ENCODE measurements at regions not wholly inside any gene's neighbourhood (a gene's known extent, or its start where the extent isn't known, plus 50 kb on each side); places are given as distances from the start of the nearest gene placed in this dataset.

DNA sequence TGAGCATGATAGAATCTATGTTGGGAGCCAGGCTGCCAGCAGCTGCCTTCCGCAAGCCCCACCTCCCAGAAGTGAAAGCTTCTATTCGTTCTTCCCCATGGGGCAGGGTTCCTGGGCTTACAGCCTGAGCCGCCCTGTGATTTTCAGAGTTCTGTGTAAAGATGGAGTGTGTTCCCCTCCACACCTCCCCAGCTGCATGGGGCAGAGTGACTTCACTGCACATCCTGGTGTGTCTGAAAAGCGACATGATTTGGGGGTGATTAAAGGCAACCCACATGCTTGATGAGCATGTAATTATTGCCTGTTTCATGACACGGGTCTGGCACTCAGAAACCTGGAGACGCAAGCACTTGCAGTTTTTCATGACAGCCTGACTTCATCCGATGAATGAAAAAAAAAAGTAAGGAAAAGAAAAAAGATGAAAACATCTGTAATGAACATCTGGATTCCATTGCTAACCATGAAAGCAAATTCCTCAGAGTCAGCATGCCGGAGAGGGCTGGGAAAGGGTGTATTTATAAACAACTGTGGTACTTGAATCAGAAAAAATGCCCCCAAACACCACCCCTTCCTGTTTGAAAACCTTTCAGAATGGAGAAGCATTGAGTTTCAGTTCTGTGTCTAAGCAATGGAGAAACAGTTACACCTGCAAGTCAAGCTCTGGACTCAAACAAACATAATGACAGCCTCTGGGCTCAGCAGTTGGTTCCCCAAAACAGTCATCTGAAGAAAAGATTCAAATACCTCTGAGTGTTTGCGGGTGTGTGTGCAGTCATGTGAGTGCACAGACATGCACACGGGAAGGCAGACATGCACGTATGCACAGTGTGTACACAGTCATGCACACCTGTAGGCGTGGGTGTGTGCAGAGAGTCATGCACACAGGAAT lies 266.0 kb downstream of the ENGASE start:
- no peak for DNase-seq

DNA sequence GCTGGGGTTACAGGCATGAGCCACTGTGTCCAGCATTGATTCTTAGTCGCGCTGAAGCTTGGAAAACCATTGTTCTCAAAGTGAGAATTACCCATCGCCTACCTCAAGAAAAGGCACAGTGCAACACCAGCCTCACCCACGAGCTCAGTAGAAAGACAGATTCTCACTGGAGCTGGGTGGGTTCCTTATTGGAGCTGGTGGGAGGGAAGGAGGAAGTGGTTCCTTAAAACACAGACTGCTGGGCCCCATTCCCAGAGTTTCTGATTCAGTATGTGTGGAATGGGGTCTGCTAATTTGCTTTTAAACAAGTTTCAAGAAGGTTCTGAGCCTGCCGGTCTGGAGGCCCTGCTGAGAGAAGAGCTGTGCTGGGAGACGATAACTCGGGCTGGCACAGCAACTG lies 264.7 kb downstream of the ENGASE start:
- DNase-seq: no peak

DNA sequence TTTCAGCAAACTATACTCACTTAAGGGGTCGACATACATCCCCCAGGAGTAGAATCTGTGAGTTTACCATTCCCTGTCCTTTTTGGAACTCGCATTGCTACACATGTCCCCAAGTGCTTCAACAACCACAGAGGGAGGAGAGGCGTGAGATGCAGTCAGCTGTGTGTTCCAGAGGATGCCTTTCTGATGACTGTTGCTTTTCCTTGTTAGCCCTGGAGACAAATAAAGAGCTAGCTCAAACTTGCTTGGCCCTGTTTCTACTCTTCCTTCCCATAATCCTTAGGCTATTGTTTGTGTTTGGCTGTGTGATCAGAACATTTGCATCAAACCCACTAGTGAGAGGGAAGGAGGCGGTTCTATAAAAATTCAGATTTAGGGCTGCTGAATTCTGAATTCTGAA lies 264.0 kb downstream of the ENGASE start:
- no peak for DNase-seq

DNA sequence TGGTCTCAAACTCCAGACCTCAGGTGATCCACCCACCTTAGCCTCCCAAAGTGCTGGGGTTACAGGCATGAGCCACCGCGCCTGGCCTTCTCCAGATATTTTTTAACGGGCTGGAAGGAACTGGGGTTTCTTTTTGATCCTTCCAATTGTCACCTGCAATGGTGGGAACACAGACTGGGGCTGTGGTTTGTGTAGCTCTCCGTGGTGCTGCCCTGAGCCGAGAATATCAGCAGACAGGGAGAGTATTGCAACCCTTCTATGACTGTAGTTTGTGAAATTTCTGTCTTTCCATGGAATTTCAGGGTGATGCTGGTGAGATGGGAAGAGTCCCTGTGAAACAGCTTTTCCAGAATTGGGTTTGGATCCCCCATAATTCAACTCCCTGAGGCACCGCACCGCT lies 263.5 kb downstream of the ENGASE start:
- DNase-seq: no peak

DNA sequence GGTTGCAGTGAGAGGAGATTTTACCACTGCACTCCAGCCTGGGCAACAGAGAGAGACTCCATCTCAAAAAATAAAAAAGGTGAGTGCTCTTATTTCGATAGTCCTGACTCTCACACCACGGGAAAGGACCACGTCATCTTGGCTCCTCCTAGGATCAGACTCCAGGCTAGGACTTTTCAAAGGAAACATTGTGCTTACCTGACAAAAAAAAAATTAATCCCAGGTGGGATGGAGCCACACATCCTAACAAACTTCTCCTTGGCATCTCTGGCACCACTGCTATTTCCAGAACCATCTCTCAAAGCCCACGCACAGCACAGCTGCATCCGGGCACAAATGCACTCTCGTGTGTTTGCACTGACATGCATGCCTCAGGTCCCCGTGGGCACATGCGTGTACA lies 262.4 kb downstream of the ENGASE start:
- DNase-seq: no peak

DNA sequence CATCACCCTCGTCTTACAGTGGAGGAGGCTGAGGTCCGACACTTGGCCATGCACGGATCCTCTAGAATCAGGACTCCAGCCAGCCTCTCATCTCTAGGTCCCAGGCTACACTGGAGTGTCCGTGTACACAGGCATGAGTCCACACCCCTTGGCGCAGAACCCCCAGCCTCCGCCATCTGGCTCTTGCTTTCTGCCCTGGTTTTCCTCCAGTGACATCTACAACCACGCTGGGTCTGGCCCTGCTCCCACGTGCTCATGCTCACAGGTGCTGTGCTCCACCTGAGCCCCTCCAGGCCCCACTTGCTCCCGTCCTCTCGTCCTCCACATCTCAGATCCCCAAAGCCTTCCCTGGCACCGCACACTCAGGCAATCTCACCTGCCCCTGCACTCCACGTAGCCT lies 260.8 kb downstream of the ENGASE start:
- DNase-seq: no peak

DNA sequence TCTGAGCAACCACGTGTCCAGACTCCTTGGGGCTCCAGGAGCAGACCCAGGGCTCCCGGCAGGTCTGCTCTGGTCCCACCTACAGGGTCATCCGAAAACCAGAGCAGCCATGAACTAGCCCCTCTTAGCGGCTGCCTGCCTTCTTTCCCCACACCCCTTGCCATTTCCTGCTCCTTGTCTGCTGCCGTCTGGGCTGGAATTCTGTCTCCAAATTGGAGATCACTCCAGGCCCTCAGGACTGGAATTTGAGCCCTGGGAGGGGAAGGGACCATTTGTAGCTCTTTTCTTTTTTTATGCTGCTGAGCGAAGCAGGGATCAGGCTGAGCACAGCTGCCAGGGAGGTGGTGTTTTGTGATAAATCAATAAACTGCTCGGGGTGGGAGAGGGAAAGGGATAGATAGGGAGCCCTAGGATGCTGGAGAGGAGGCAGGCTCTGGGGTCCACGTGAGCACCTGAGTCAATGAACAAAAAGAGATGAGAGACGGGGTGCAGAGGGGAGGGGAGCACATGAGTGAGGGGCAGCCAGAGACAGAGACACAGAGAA lies 257.5 kb downstream of the ENGASE start:
- DNase-seq: peak; percentile 59

DNA sequence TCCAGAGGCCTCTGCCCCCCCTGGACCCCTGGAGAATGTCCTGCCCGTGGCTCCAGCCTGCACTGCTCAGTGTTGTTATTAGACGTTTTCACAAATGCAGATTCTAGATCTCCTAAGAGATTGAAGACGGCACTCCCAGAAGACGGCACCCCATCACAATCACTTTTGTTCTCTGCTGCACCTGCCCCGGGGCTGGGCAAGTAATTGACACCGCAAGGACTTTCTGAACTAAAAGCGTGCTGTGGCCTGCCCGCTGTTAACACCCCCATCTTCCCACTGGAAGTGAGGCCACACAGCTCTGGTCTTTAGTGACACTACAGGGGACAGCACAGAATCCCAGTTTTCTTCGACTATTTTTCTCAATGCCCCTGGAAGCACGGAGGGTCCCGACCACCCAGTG lies 256.9 kb downstream of the ENGASE start:
- peak; percentile 19 for DNase-seq

DNA sequence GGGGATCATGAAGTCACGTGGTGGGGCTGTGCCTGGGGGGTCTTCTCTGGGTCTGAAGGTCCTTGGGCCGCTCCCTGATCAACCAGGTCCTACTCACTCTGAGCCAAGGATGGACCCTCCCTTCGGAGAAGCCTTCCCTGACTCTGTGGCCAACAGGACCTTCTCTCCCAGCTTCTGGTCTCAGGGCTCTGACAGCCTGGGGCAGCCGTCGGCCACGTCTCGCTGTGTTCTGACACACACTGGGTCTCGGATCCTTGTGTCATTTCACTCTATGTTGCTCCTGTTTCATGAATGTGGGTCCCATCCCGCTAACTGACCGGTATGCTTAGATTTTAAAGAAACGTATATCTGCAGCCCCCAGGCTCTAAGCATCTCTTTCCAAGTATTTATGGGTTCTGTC lies 256.1 kb downstream of the ENGASE start:
- no peak for DNase-seq

DNA sequence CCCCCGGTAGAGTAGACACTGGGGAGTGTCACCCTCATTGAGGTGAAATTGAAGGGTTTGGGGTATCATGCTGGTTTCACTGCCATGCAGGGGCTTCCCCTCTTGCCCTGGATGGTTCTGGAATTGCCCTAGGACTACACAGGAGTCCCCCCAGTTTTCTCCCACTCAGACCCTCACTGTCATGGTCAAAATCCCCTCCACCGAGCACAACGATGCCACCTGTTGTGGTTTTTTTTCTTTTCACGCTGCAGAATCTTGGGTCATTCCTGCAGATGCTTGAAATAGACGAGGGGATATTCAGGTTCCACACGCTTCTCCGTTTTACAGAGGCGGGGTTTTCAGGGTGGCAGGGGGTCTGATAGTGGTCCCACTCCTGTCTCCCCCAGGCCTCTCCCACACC lies 255.6 kb downstream of the ENGASE start:
- DNase-seq: no peak

DNA sequence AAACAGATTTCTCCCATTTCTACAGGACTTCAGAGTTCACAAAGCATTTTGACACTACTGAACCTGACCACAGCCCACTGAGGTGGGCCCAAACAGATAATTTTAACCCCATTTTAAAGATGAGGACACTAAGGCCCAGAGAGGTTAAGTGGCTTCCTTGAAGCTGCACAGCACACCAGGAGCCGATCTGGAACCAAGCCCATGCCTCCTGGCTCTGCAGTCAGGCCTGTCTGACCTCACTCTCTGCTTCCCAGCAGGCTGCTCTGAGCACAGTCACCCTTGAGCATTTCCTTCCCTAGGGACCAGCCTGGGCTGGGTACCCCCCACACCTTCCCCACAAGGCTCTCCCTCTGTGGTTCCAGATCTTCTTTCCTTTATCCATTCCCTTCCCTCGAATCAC lies 252.2 kb downstream of the ENGASE start:
- no peak for DNase-seq

DNA sequence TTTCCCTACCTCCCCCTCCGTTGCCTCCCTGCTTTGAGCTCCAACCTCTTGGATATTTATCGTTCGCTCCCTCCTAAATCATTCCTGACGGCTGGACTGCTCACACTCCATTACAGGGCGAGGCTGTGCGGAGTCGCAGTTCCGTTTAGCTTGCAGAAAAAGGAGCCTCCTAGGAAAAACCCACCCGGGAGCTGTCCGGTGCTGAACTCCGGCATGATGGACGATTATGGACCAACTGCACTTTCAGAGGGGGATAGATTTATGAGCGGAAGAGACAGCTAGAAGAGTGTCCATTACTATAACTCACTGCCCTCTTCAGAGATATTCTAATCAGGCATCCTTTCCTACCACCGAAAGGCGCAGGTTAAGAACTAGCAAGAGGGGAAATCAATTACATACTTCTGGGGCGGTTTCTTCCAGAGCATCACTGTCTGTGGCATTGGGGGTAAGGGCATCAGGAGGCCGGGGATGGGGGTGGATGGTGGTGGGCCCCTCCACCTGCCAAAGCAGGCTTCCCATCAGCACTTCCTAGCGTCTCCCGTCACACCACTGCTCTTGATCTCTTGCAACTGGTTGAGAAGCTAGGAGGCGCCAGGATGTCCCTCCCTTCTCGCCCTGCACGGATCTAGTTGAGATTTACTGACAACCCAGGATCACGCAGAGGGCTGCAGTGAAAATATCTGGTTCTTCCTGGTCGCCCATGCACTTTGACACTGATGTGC lies 251.2 kb downstream of the ENGASE start:
- DNase-seq: no peak

DNA sequence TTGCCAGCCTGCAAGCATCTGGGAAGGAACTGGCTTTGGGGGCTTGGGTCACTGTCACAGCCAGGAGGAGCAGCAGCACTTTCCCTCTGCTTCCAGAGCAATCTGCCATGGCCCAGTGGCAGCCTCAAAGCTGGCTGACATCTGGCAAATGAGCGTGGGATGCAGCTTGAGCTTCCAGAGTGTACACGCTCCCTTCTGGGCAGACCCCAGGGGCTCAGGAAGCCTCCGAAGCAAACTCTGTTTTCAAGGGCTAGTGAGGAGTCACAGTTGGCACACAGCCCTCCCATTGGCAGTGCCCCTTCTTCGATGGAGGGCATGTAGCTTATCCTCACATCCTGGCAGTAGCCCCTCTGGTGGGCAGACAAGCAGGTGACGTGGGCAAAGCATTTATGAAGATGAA lies 249.6 kb downstream of the ENGASE start:
- no peak for DNase-seq

DNA sequence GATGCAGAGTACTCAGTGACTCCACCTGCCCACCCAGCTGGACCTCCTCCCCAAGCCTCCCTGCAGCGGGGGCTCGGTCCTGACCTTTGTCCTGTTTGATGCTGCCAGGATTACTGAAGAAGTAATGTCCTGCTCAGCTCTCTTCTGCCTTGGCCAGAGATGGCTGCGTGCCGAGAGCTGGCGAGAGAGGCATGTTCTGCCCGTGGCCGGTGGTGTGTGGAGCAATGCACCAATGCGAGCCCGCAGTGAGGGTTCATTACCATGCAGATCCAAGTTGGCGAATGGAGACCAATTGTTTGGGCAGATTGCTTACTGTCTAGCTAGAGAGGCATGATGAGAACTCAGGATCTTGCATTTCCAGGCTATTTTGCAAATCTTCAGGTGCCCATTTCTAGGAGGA lies 248.9 kb downstream of the ENGASE start:
- DNase-seq: no peak

DNA sequence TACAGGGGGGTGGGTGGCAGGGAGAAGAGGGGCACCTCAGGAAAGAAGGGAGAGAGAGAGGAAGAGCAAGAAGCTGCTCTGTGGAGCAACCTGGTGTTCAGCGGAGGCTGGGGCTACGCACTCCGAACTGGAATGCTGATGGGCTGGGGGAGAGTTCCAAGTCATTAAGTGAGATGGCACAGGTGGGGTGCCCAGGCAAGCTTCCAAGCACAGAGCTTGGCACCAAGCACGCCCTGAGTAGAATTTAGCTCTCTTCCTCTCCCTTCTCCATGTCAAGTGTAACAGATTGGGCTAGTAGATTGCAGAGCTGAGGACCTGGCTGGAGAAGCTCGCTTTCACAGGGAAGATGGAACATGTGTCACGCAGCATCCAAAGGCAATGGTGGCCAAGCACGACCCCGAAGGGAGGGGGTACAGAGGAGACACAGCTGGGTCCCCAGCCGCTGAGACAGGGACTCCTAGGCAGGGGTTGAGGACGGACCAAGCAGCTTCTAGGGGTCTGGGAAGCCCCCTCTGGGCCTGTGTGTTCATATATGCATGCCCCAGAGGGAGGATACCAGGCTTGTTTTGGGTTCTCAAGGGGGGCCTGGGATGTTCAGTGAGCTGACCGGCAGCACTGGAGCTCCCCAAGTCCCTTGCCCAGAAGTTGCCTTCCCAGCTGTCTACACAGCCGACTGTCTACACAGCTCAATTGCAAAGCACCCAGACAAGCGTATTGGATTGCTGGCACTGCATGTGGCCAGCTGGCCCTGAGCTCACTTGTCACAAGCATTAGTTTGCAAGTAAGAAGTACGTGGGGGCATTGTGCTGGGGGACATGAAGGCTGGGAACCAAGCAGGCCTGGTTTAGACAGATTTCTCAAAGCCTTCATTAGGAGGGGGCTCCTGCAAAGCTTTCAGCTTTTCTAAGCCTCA lies 247.8 kb downstream of the ENGASE start:
- no peak for DNase-seq

DNA sequence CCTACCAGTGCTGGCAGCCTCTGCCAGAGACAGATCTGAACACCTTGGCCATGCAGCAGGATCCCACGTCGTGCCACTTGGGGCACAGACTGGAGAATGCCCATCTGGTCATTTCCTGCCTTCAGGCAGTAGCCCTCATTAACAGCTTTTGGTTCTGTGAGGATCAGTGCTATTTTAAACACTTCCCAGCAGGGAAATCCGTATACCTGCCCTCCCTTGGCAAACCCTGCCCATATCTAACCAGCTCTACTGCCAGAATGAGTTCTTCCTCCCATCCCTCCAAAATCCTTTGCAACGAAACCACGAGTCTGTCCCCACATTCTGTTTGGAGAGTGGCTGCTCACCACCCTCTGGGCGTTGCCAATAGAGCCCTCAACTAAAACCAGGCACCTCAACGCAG lies 245.7 kb downstream of the ENGASE start:
- DNase-seq: no peak

DNA sequence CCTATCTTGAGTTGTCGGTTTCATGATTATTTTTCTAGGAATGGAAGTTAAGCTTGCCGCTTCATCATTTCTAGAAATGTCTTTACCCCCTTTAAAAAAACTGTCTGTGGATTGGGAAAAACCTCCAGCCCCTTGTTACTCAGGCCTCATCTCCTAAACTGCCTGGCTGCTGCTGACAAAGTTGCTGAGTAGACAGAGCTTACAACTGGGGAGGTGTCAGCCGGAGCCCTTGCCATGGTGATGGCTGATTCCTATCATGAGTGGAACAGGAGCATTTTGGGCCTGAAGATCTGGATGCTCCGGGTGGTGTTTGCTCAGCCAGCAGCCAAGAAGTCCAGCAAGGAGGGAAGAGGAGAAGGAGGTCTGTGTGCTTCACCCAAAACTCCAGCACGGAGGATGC lies 243.3 kb downstream of the ENGASE start:
- DNase-seq: no peak

DNA sequence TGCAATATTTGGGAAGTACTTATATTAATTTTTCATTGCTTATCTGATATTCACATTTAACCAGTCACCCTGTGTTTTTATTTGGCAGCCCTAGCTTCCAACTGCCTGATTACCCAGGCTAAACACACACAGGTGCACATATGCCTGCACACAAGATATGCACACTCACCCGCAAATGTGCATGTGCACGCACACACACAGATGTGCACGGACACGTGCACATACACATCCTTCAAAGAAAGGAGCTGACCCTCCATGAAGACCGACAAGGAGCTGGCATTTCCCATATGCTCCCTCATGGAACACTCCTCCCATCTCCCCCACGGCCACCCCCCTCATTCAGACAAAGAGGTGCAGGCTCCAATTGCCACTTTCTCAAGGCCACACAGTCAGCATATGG lies 242.2 kb downstream of the ENGASE start:
- no peak for DNase-seq

DNA sequence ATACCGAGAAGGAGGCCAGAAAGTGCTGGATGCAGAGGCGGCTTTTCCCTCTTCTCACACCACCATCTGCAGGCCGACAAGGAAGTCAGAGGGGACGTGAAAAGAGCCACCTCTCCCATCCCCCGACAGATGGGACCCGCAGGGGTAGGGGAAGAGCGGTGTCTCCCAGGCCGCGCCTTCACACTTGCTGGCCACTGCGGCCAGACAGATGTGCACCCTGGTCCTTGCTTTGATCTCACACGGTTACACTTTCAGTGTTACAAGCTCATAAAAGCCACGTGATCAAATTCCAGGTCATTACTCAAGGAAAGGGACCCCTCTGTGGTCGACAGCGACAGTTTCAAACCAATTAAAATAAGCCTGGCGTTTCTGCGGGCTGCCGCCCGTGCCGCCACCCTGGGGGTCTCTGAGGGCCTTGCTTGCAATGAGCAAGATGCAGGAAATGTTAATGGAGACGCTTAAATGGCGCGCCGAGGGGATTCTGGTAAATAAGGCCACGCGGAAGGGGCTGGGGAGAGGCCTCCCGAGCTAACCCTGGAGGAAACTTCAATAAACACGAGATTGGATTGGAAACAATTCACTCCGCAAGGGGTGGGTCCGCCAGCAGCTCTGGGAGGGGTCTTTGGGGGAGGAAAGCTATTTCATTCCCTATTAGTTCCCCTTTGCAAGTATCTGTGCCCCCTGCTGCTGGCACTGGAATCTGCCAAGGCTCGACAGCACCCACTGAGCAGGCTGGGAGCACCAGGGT lies 240.9 kb downstream of the ENGASE start:
- no peak for DNase-seq

DNA sequence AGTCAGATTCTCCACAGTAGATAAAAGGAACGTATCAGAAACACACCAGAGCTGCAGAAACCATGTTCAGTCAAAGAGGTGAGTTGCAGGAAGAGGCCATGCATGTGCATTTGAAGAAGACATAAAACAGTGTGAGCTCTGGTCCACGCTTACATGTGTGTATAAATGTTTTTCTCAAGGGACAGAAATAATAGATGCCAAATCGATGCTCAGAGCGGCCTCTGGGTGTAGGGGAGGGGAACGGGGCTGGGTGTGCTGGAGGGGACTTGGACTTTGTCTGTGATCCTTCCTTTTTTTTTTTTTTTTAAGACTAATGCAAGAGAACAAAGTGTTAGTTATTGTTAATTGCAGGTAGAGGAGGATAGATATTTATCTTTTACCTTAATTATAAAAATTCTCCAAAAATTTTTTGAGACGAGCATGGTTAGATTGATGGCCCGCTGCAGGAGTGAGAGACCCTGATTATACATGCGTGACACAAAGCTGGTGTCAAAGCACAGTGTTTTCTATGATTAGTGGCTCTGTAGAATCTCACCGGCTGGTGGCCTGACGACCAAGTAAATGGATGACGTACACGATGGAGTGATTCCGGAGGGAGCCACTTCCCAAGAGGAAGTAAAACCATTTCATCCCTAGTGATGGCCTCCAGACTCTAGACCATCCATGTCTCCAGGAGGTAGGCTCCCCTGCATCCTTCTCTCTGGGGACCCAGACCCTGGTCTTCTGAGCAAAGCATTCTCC lies 240.2 kb downstream of the ENGASE start:
- DNase-seq: no peak

DNA sequence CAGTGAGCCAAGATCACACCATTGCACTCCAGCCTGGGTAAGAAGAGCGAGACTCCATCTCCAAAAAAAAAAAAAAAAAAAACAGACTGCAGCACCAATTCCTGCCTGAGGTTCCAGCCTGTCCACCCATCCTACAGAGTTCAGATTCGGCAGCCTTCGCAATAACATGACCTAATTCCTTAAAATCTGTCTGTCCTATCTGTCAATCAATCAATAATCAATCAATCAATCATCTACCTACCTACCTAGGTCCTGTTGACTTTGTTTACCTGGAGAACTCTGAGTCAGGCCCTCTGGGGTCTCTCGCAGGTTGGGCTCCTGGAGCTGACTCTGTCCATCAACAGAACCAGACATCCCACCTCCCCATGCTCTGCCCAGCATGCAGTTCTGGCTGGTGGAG lies 236.7 kb downstream of the ENGASE start:
- DNase-seq: no peak
